DMS153 (cell line): ENCODE measurements at regions not wholly inside any gene's neighbourhood (a gene's known extent, or its start where the extent isn't known, plus 50 kb on each side); places are given as distances from the start of the nearest gene placed in this dataset.

ENCODE experiments used
- DNase-seq: peaks from one replicate; lab custom pipeline; 2025; lab: John Stamatoyannopoulos, UW

DNA sequence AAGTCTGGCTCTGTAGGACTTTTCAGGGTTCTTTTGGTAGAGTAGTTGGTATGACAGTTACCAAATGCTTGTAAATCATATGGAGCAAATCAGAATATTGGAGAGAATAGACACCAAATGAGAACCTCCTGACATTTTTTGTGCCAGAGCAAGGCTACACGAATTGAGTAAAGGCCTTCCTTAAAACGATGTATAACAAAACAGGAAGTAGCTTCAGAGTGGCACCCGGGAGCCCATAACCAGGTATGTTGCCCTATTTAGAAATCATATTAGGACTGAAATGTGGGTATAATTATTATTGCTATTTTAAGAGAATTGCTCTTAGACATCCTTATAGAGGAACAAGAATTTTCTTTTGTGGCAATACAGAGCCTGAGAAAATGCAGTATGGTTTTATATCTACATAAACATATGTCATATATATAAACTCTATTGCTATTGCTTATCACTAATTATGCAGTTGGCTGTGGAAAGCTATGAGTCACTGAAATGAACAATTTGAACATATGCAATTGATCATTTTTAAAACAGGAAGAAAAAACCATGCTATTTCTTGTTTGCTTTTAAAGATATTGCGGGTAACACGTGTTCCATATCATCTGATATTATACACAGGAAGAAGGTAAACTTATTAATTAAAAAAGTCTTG is 197.4 kb upstream of the MTPN start:
- no peak for DNase-seq

DNA sequence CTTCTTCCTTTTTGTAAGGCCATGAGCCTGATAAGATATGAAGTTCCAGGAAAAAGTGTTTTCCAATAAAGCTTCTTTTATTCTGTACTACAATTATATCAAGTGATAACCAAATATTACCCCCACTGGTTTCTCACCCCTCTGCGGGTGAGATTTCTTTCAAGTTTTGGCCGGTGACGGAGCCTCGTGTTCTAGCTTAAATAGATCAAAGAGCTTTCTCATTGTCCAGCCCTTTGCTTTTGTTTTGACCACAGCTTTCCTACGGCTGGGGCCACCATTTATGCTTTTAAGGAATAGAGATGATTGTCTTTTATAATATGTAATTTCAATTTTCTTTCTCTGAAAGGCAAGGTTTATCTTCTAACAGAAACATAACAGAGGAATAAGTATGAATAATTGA is 196.7 kb upstream of the MTPN start:
- DNase-seq = no peak

DNA sequence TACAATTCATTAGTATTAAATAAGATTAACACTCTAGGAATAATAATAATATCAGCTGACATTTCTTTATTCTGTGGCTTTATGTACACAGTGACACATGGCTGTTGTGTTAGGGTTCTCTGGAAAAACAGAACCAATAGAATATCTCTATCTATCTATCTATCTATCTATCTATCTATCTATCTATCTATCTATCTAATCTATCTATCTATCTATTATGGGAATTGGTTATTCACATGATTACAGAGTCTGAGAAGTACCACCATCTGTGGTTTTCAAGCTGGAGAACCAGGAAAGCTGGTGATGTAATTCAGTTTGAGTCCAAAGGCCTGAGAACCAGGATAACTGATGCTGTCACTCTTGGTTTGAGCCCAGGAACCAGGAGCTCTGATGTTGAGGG is 194.1 kb upstream of the MTPN start:
- DNase-seq = no peak

DNA sequence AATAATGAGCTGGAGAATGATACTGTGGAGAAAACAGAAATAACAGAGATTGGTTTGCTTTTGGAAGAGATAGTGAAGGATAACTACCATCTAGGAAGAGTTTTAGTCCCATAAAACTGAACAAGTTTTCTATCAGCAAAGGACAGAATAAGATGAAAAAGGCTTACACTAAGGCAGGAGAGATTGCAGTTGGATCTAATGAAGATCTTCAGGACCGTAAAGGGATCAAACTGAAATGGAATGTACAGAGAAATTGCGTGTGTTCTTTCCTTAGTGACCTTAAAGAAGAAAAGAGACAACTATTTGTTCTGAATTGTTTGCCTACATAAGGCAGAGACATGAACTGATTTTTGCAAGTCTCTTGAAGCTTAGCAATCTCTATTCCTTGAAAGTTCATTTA is 191.7 kb upstream of the MTPN start:
- DNase-seq = no peak

DNA sequence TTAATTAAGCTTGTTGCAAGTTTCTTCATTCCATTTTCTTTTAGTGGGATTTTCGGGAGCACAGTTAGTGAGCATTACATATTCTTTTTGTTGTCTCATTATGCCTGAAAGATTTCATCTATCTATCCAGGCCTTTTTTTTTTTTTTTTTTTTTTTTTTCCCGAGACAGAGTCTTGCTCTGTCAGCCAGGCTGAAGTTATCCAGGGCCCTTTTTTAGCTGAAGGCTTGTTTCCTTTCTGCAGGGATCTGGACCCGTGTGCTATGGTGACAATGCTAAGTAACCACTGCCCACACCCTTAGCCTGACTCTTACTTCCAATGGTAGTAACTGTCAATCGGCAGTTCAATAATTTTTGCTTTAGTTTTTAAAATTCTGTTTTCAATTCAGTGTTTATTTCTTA is 190.8 kb upstream of the MTPN start:
- no peak for DNase-seq

DNA sequence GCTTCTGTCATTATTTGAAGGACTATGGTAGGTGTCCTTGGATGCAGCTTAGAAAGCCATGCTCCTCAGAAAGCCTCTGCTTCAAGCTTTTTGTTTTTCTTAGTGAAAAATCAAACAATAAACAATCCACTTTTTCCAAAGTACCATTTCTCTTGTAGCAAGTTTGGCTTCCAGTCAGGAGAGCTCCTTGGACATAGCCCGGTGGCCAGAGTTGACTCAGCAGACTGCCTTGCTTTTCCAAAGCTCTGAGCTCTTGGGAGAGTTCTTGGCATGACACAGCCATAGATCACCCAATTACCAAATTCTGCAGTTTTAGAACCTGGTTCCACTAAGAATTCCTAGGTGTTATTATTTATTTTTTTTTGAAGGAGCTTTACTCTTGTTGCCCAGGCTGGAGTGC is 189.4 kb upstream of the MTPN start:
- no peak for DNase-seq

DNA sequence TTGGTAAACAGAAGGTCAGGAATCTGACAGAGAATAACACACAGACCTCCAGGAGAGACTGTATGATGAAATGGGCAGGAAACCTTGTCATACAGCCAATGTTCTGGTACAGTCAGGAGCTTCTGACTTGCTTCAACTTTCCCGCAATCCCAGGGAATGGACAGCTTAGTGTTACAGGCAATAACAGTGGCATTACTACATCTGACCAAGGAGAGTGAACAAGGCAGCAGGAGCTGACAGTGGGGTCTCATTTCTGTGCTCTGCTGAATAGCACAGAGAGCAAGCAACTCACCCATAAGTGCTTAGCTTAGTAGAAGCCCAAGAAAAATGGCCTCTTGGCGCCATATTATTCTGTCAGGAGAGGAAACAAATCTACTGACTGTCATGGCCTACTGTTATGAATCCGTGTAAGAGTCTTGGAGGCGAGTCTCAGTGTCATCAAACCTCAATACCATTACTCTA is 186.2 kb upstream of the MTPN start:
- DNase-seq = no peak

DNA sequence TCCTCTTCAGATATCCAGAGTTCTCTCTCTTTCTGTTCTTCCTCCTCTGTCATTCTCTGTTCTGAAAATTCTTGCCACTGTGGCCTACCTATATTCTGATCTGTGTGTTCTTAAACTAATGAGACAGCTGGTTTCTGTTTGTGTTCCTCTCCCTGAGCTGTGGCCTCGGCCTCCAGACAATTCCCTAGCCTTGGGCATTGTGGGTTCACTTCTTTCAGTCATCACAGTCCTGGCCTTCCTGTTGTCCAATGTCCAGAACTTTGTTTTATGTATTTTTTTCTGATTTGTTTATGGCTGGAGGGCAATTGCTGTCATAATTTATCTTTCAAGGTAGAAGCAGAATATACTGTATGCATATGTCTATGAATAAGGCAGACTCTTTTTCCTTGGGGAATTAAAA is 173.2 kb upstream of the MTPN start:
- no peak for DNase-seq

DNA sequence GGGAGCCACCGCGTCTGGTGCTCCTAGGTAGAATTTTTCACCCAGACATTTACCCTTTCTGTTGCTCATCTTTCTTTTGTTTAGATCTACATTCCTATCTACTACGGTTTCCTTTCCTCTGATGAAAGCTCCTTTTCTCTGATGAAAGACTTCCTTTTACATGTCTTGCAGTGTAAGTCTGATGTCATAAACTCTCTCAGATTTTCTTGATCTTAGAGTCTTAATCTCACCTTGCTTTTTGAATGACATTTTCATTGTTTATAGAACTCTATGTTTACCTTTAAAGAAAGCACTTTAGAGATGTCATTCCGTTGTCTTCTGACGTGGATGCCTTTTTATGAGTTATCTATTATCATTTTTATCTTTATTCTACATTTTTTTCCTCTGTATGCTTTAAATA is 171.8 kb upstream of the MTPN start:
- no peak for DNase-seq

DNA sequence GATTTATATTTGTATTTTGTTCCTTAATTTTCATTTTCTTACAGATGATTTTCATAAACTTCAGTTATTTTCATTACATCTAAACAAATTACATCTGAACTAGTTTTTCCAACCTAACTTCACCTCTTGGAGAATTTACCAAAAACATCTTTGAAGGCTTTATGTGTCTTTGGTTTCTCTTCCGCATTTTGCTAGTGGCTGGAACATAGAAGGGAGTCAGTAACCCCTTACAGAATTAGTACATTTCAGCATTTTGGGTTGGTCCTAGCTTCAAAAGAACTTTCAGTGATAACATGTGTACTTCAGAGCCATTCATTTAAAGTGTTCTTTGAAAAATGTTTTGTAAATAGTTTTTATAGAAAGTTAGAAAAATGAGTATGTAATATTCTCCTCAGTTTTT is 169.8 kb upstream of the MTPN start:
- DNase-seq = no peak

DNA sequence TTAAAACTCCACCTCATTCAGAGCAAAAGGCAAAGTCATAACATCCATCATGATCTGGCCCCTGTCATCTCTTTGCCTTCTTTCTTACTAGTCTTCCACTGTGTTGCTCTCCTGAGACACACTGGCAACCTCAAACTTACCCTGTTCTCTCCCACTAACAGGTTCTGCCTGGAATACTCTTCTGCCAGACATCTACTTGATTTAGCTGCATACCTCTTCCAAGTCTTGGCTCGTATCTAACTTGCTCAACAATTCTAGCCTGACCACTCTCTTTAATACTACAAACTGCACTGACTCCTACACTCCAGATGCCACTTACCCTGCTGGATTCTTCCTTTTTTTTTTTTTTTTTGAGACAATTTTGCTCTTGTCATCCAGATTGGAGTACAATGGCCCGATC is 167.0 kb upstream of the MTPN start:
- DNase-seq = no peak

DNA sequence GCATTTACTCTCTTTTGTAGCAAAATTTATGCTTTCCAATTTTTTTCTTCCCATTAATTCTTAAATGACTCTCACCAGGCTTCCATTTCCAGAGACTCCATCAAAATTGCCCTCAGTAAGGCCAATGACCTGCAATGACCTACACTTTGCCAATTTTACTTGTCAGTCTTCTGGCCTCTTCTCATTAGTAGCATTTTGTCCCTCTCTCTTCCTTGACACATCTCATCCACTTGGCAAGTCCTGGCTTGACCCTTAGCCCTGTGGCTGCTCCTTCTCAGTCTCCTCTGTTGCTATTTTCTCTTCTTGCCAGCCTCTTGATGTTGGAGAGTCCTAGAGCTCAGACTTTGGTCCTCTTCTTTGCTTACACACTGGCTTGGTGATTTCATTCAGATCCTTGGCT is 166.1 kb upstream of the MTPN start:
- DNase-seq = no peak

DNA sequence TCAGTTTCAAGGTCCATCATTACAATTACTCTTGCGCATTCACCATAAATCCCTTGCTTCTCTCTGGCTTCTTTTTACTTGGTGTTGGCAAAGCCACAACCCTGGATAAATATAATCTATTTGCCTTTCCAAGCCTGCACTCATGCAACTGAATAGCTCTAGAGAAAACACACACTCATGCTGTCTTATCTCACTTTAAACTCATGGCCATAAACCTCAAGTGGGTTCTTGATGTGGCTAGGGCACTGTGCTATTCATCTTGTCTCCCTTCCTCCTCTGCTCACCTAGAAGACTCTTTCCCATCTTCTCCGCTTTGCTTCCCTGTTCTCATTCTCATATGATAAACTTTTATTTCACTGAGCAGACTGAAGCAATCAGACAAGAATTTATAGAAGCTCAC is 165.4 kb upstream of the MTPN start:
- DNase-seq = peak; percentile 60

DNA sequence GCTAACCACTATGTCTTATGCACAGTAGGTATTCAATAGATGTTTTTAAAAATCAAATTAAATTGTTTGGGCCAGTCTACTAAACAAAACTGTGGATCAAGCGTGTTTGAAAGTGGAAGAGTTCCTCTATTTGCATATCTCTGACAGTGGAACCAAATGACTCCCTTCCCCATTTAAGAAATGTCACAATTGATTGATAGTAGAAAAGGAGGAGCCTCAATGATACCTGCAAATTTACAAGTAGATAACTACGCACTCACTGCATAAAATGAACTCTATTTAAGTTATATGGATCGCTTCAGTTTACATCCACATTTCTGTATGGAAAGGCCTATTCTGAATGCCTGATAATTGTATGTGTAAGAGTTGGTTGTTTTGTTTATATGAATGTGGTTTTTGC is 163.3 kb upstream of the MTPN start:
- DNase-seq = no peak

DNA sequence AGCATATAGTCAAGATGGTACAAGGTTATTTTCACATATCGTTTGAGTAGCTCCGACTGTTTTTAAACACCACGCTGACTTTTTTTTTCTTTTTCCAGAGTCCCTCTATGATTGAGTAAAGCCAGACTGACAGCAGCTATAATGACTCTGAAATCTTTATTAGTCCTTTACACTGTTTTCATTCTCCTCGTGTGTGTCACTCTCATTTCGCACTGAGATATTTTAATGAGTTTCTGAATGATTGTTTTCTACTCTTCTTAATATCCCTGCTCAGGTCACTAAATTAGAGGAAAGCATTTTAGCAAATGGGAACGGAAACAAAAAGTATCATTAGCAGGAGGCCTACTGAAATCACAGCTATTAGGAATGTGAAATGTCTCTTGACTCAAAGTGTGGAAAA is 162.3 kb upstream of the MTPN start:
- DNase-seq = no peak

DNA sequence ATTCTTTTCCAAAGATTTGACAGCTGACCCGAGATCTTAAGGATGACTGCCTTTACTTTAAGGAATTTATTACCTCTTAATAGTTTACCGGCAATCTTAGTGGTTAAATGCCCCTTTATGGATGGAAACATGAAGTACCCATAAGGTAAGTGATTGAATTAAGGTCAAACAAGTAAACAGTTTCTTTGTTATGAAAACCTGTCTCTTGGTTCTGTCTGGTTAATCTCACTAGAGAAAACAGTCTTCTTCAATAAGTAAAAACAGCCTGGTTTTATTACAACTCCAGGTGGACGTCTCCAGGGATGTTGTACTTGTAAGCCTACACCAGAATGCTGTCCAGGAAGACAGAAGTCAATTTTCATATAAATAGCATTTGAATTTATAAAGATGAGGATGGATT is 161.8 kb upstream of the MTPN start:
- no peak for DNase-seq

DNA sequence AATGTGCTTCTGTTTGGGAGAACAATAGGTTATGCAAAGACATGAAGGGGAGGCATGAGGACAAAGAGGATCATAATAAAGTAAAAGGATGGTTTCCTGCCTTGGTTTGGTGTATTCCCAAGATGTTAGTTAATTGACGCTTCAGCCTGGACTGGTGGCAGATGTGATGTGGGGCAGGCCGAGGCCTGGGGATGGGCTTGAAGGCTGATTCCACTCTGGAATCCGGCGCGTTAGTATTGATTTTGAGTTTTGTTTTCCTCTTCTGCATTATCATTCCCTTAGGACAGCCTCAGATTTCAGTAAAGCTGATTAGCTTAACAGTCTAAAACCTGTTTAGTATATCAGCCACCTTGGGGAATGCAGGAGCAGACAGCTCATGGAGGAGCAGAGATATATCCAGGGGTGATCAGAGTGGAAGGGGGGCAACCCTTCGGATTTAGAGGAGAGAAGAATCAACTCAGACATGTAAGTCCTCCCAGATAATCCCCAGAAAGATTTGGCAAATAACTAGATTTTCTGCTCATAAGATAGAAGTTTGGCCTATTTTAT is 159.8 kb upstream of the MTPN start:
- no peak for DNase-seq

DNA sequence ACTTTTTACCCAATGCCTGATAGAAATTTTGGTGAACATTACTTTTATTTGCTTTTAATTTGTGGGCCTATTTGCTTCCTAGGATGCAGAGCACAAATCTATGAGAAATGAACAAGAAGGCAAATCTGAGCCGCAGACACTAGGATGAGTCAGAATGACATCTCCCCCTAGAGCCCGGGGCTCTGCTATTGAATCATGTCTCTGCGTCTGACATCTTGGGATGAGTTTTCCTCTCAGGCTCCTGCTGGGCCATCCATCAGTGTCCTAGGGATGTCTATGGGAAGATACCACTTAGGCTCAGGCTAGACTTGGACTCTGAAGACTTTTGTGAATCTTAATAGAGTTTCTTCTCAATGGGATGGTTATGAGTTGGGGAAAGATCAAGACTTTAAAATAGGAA is 157.3 kb upstream of the MTPN start:
- no peak for DNase-seq

DNA sequence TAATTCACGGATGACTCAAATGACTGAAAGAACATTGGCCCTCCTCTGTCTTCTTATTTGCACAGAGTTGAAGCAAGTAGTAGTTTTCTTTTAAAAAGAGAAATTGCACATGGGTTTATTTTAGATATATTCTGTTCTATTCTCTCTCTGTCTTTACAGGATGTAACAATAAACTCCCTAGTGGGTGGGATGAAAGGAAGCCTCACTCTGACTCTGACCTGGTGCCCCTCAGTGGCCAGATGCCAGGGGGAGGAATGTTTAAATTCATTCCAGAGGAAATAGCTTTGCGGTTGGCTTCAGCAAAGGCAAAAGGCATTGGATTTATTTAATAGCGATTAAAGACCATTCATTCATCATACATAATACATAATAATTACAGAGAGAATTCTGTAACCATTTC is 156.4 kb upstream of the MTPN start:
- no peak for DNase-seq

DNA sequence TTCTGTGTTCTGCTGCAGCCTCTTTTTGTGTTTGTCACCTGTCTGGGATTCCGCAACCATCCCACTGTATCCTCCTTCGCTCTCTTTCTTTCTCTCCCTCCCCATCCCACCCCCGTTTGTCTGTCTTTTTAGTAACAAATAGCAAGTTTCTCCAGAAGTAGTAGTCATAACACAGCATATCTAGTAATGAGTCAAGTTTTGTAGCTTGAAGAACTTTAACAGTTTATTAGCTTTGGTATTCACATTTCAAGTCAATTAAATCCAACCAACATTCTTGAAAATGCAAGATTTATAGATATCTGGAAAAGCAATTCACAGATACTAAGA is 154.1 kb upstream of the MTPN start:
- no peak for DNase-seq

DNA sequence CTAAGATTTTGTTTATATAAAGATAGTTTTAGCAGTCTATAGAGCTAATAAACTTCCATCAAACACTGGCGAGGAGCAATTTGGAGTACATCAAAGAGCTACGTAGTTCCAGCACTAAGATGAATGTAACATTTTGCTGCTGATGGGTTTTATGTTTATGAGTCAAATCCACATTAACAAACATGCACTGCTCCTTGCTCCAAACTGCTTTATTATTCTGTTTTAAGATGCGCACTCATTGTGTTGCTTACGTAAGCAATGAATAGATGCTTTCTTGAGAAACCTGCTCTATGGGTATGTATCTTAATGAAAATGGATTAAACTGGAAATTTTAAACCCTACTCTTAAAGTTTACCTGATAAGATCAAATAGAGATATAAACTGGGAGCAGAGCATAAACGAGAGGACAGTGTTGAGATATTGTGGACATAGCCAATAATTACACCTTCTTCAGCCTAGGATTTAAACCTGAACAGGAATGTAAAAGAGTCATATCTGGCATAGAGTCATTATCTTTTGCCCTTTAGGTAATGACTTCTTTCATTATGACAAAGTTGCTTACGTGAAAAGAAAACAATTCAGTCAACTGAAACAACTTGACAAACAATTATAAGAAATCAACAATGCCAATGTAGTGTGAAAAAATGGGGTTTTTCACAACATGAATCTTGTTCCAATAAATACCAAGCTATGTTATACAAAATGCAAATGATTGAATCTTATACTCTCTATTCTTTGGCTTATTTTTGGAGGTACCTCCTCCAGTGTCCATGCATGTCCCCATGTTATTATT is 153.5 kb upstream of the MTPN start:
- no peak for DNase-seq

DNA sequence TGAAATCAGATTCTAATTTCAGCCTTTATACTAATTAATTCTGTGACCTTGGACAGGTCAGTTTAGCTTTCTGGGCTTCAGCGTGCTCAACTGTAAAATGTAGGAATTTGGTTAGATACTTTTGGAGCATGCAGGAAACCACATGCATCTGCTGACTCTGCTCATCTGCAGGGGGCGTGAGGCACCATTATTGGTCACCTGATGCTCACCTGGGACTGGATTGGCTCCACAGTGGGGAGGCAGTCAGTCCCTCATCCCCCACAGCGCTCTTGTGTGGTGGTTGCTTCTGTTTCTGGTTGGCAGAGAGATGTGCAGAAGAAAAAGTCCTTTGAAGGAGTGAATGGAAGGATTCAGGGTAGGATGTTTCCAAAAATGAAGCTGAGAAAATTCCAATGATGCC is 150.9 kb upstream of the MTPN start:
- no peak for DNase-seq

DNA sequence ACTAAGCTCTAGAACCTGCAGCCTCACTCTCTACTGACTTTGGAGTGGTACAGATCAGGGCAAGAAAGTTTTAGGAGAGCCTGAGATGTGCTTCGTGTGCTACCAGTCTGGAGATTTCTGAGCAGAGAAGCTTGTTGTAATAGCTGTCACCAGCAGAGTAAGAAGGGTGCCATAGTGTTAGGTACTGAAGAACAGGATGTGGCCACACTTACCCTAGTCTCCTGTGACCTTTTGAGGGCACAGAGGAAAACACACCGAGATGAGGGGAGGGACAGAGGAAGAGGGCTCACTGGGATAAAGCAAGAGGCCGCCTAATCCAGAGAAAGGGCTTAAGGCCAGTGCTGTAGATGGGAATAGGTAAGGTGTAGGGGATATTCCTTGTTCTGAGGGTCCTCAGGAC is 146.2 kb upstream of the MTPN start:
- no peak for DNase-seq

DNA sequence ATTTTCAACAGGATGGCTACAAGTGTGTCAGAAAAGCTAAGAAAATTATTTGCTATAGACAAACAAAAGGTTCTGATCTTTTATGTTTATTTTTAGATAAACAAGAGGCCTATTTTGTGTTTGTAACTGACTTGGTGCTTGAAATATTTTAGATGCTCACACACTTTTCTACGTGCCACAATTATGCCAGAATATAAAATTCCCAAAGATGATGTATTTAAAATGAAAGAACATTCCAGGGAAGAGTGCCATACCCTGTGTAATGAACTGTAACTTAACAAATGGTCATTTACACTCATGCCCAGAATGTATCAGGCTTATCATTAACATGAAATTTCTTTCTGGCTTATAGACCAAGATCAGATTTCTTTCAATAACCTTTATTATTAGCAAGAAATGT is 144.9 kb upstream of the MTPN start:
- DNase-seq = no peak
